MM.1S (cell line): ENCODE measurements at regions not wholly inside any gene's neighbourhood (a gene's known extent, or its start where the extent isn't known, plus 50 kb on each side); places are given as distances from the start of the nearest gene placed in this dataset.

Experiments
- CTCF ChIP-seq: fragments of 300-600 bp; sonication (generic); IDR thresholded peaks from 2 replicates; pipeline ENCODE4 v1.5.1; 2016; ENCODE audit warnings: antibody characterized with exemption, low read length, mixed read lengths
- EZH2 ChIP-seq: fragments of 300-600 bp; sonication (generic); optimal IDR thresholded peaks from 2 replicates; pipeline ENCODE3; 2017; ENCODE audit warnings: low read depth, mild to moderate bottlenecking, antibody characterized with exemption, low read length, mixed read lengths

DNA sequence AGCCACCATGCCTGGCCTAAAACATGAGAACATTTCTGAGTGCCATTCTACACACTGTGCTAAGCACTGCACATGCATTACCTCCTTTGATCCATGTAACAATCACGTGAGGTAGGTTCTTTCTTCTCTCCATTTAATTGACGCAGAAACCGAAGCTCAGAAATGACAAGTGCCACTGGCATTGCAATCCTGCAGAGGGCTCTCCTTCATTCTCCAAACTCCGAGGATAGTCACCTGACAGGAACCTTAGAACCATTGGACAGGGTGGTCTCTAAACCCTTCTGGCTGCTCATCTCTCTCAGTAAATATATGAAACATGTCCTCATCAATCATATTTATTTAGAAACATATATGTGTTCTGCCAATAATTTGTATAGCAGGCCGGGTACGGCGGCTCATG lies 167.1 kb upstream of the JUN start:
- TF ChIP-seq CTCF = no peak
- TF ChIP-seq EZH2 = no peak
